ENCODE measurements at regions not wholly inside any gene's neighbourhood (a gene's known extent, or its start where the extent isn't known, plus 50 kb on each side); places are given as distances from the start of the nearest gene placed in this dataset.

DNA sequence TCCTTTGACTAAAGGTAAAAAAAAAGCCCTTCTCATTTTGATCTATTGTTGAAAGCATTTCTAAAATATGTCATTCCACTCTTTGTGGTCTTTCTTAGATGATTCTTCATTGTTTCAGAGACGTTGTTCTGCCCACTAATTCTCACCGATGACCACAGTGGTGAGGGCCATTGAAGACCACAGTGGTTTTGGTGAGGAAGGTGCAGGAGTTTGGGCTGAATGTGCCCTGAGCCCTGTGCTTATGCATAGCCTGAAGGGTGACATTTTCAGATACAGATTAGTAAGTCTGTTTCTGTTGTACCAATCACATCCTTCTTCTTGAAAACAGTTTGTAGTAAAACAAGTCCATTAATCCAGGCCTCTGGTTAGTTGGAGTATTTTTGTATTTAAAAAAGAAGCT lies 251.3 kb upstream of the ATP5MC3 start:
- TF ChIP-seq, protein P1, sequence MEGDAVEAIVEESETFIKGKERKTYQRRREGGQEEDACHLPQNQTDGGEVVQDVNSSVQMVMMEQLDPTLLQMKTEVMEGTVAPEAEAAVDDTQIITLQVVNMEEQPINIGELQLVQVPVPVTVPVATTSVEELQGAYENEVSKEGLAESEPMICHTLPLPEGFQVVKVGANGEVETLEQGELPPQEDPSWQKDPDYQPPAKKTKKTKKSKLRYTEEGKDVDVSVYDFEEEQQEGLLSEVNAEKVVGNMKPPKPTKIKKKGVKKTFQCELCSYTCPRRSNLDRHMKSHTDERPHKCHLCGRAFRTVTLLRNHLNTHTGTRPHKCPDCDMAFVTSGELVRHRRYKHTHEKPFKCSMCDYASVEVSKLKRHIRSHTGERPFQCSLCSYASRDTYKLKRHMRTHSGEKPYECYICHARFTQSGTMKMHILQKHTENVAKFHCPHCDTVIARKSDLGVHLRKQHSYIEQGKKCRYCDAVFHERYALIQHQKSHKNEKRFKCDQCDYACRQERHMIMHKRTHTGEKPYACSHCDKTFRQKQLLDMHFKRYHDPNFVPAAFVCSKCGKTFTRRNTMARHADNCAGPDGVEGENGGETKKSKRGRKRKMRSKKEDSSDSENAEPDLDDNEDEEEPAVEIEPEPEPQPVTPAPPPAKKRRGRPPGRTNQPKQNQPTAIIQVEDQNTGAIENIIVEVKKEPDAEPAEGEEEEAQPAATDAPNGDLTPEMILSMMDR (IDR thresholded peaks at IDR 0.05): no peak
- TF ChIP-seq POLR2AphosphoS5 (IDR thresholded peaks at IDR 0.05): no peak
- no peak for TF ChIP-seq POLR2A (IDR thresholded peaks at IDR 0.05)
